CD4-positive, alpha-beta T cell (primary cell): ENCODE measurements at regions not wholly inside any gene's neighbourhood (a gene's known extent, or its start where the extent isn't known, plus 50 kb on each side); places are given as distances from the start of the nearest gene placed in this dataset.

ENCODE experiments used
- ATAC-seq: fragments of 200-7000 bp; cut with Tn5 transposase; one replicate; pipeline ENCODE4 v1.10.0; 2022; ENCODE audit warnings: mild to moderate bottlenecking; ENCODE audit not compliant: poor library complexity
- CTCF ChIA-PET: fragments of 350-600 bp; sonication (Branson Sonifier 250); formaldehyde crosslinking; loops from one replicate; lab custom pipeline; 2021; ENCODE audit warnings: antibody characterized with exemption, inconsistent platforms; lab: Charles Lee
- POLR2A ChIA-PET: fragments of 350-600 bp; sonication (Branson Sonifier 250); formaldehyde crosslinking; loops from one replicate; lab custom pipeline; 2021; ENCODE audit warnings: antibody characterized with exemption, inconsistent platforms; lab: Charles Lee
- DNase-seq, 14 experiments: peaks; one replicate each; pipeline ENCODE4 v3.0.0-alpha.2; 2013 to 2020; ENCODE audit warnings: mixed read lengths in 2 of 14
- H3K27ac ChIP-seq, 2 donors: one replicate each; pipeline versions ENCODE4 v1.5.1 to v1.7.0; 2013; ENCODE audit warnings: low read length in 2 of 2, low read depth in 1 of 2, mild to moderate bottlenecking in 1 of 2
- H3K27me3 ChIP-seq, 2 experiments: 1 replicate in 1 of 2; 2 replicates in 1 of 2; pipeline versions ENCODE4 v1.6.1 to v1.7.0; 2013; ENCODE audit warnings: low read length in 2 of 2, control low read depth in 1 of 2, mild to moderate bottlenecking in 1 of 2, moderate library complexity in 1 of 2; ENCODE audit not compliant: insufficient read depth in 2 of 2, control insufficient read depth in 1 of 2
- H3K36me3 ChIP-seq: one replicate; pipeline ENCODE4 v1.6.1; 2013; ENCODE audit warnings: low read length, control low read depth; ENCODE audit not compliant: insufficient read depth
- H3K4me1 ChIP-seq: one replicate; pipeline ENCODE4 v1.6.1; 2013; ENCODE audit warnings: low read length, control low read depth; ENCODE audit not compliant: insufficient read depth
- H3K4me3 ChIP-seq: one replicate; pipeline ENCODE4 v1.5.1; 2013; ENCODE audit warnings: mild to moderate bottlenecking, low read length, moderate library complexity
- H3K9me3 ChIP-seq, 2 experiments: 1 replicate in 1 of 2; 2 replicates in 1 of 2; pipeline versions ENCODE4 v1.6.1 to v1.7.0; 2013; ENCODE audit warnings: low read length in 2 of 2, mild to moderate bottlenecking in 2 of 2, control low read depth in 1 of 2, moderate library complexity in 1 of 2; ENCODE audit not compliant: control insufficient read depth in 1 of 2, insufficient read depth in 1 of 2
- H3K27ac Mint-ChIP-seq: one replicate; pipeline ENCODE4 v1.8.0; 2020; ENCODE audit warnings: mixed read lengths
- H3K27me3 Mint-ChIP-seq: one replicate; pipeline ENCODE4 v1.8.0; 2021; ENCODE audit warnings: mixed read lengths
- H3K36me3 Mint-ChIP-seq: one replicate; pipeline ENCODE4 v1.8.0; 2021; ENCODE audit warnings: low read depth, mixed read lengths
- H3K4me1 Mint-ChIP-seq: one replicate; pipeline ENCODE4 v1.8.0; 2021; ENCODE audit warnings: low read depth, mixed read lengths
- H3K4me3 Mint-ChIP-seq: one replicate; pipeline ENCODE4 v1.8.0; 2020; ENCODE audit warnings: mild to moderate bottlenecking, mixed read lengths
- H3K9me3 Mint-ChIP-seq: one replicate; pipeline ENCODE4 v1.8.0; 2020; ENCODE audit warnings: mixed read lengths
- intact Hi-C, 2 experiments: fragments of 100-400 bp; cut with DNase I in 1 of 2; cut with micrococcal nuclease in 1 of 2; formaldehyde crosslinking; loops; one replicate each; pipeline versions ENCODE4 v1.15.1 to v1.9.0; 2023 to 2025; cut with DNase I, micrococcal nuclease
- TF ChIP-seq, protein P1 (sequence below): fragments of 200-600 bp; IDR thresholded peaks from one replicate; pipeline ENCODE4 v1.8.0; 2022; ENCODE audit warnings: antibody characterized with exemption, mild to moderate bottlenecking

DNA sequence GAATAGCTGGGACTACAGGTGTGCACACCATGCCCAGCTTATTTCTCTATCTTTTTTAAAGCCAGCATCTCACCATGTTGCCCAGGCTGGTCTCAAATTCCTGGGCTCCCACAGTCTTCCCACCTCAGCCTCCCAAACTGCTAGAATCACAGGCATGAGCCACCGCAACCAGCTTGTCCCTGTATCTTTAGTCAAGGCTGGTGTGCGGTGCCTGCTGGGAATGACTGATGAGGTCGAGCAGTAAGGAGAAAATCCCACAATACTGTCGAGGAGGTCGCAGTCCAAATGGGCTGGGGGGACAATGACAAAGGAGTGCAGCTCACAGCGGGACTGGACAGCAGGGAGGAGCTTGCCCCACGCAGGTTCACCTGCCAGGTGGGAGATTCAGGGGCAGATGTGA lies 50.2 kb upstream of the CALN1 start:
- POLR2A ChIA-PET = no interaction called here
- intact Hi-C loops = no loop called here
- no peak overlapping the region for H3K27ac ChIP-seq
- Mint-ChIP-seq H3K27me3 (no peaks in the 10 kb centered on the region), H3K36me3 (no peaks in the 10 kb centered on the region), H3K4me1 (no peaks in the 10 kb centered on the region), H3K9me3 (peaks cover 2% of the 10 kb centered on the region), H3K27ac (no peak overlapping the region), H3K4me3 (no peak overlapping the region)
- no peaks in the 10 kb centered on the region for H3K27me3 ChIP-seq
- CTCF ChIA-PET = no interaction called here
- TF ChIP-seq, protein P1, sequence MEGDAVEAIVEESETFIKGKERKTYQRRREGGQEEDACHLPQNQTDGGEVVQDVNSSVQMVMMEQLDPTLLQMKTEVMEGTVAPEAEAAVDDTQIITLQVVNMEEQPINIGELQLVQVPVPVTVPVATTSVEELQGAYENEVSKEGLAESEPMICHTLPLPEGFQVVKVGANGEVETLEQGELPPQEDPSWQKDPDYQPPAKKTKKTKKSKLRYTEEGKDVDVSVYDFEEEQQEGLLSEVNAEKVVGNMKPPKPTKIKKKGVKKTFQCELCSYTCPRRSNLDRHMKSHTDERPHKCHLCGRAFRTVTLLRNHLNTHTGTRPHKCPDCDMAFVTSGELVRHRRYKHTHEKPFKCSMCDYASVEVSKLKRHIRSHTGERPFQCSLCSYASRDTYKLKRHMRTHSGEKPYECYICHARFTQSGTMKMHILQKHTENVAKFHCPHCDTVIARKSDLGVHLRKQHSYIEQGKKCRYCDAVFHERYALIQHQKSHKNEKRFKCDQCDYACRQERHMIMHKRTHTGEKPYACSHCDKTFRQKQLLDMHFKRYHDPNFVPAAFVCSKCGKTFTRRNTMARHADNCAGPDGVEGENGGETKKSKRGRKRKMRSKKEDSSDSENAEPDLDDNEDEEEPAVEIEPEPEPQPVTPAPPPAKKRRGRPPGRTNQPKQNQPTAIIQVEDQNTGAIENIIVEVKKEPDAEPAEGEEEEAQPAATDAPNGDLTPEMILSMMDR = no peak
- H3K36me3 ChIP-seq = no peaks in the 10 kb centered on the region
- no peaks in the 10 kb centered on the region for H3K4me1 ChIP-seq
- ATAC-seq = no peak
- no peak overlapping the region for H3K4me3 ChIP-seq
- no peak for DNase-seq
- peaks cover 0 to 4% of the 10 kb centered on the region in 2 experiments for H3K9me3 ChIP-seq
